Effector CD4-positive, alpha-beta T cell (primary cell): ENCODE measurements at regions not wholly inside any gene's neighbourhood (a gene's known extent, or its start where the extent isn't known, plus 50 kb on each side); places are given as distances from the start of the nearest gene placed in this dataset.
"Not testable (repeated sequence)": the region's sequence is repeated elsewhere in the genome, so short reads cannot be mapped to it uniquely, and the experiment has no call there.

Experiments
- DNase-seq: peaks from one replicate; pipeline ENCODE4 v3.0.0-alpha.2; 2020

GRCh38 chr18:78879072-78879883, 100.3 kb upstream of the SALL3 start:
- not testable (repeated sequence) for DNase-seq

GRCh38 chr18:78882585-78882984, 97.0 kb upstream of the SALL3 start:
- no peak for DNase-seq

- DNase-seq: no peak
Measured at GRCh38 chr18:78883501-78883900, 96.1 kb upstream of the SALL3 start.

GRCh38 chr18:78884502-78884901, 95.1 kb upstream of the SALL3 start:
- no peak for DNase-seq

- DNase-seq: no peak
Measured at GRCh38 chr18:78889250-78889649, 90.4 kb upstream of the SALL3 start.

- DNase-seq: no peak
Measured at GRCh38 chr18:78890388-78890787, 89.2 kb upstream of the SALL3 start.

- no peak for DNase-seq
Measured at GRCh38 chr18:78891185-78891762, 88.3 kb upstream of the SALL3 start.

GRCh38 chr18:78892177-78892576, 87.4 kb upstream of the SALL3 start:
- DNase-seq: no peak

GRCh38 chr18:78892721-78893120, 86.9 kb upstream of the SALL3 start:
- DNase-seq: no peak

GRCh38 chr18:78893281-78894032, 86.2 kb upstream of the SALL3 start:
- DNase-seq: no peak

- DNase-seq: no peak
Measured at GRCh38 chr18:78894033-78894305, 85.6 kb upstream of the SALL3 start.

GRCh38 chr18:78895207-78896001, 84.2 kb upstream of the SALL3 start:
- DNase-seq: no peak

- no peak for DNase-seq
Measured at GRCh38 chr18:78896111-78896905, 83.3 kb upstream of the SALL3 start.

GRCh38 chr18:78898066-78898465, 81.6 kb upstream of the SALL3 start:
- DNase-seq: no peak

GRCh38 chr18:78898635-78899034, 81.0 kb upstream of the SALL3 start:
- no peak for DNase-seq

GRCh38 chr18:78899241-78899640, 80.4 kb upstream of the SALL3 start:
- DNase-seq: no peak

- DNase-seq: no peak
Measured at GRCh38 chr18:78900938-78901909, 78.4 kb upstream of the SALL3 start.

GRCh38 chr18:78901923-78902794, 77.5 kb upstream of the SALL3 start:
- no peak for DNase-seq

GRCh38 chr18:78902795-78903435, 76.7 kb upstream of the SALL3 start:
- no peak for DNase-seq
